ENCODE measurements at regions not wholly inside any gene's neighbourhood (a gene's known extent, or its start where the extent isn't known, plus 50 kb on each side); places are given as distances from the start of the nearest gene placed in this dataset.

- Histone ChIP-seq H3K9me3 (ENCODE audit: insufficient read depth, low read depth, low read length) (no peaks in the 10 kb centered on the region), H3K9me2 (replicated peaks; ENCODE audit: low read depth, low read length) (no peaks in the 10 kb centered on the region), H3K4me1 (ENCODE audit: insufficient read depth, low read length, poor library complexity, severe bottlenecking) (no peaks in the 10 kb centered on the region), H3K4me3 (ENCODE audit: low read length, poor library complexity, severe bottlenecking) (no peak overlapping the region), H3K27me3 (ENCODE audit: insufficient read depth, low read length, poor library complexity, severe bottlenecking) (no peaks in the 10 kb centered on the region), H3K36me3 (ENCODE audit: insufficient read depth, low read length) (no peaks in the 10 kb centered on the region), H4K20me1 (ENCODE audit: insufficient read depth, low read length, poor library complexity, severe bottlenecking) (no peaks in the 10 kb centered on the region), H2AFZ (ENCODE audit: low read length) (no peak overlapping the region), H3F3A (ENCODE audit: low read depth) (no peaks in the 10 kb centered on the region), H3K4me2 (ENCODE audit: low read depth, low read length, poor library complexity, severe bottlenecking) (no peak overlapping the region), H3K79me2 (ENCODE audit: insufficient read depth, low read length) (no peaks in the 10 kb centered on the region), H3K9ac (ENCODE audit: low read depth, low read length, poor library complexity, severe bottlenecking) (no peak overlapping the region)
- no peak for TF ChIP-seq EZH2phosphoT487 (IDR thresholded peaks at IDR 0.05; ENCODE audit: borderline replicate concordance)
- TF ChIP-seq, protein P1, sequence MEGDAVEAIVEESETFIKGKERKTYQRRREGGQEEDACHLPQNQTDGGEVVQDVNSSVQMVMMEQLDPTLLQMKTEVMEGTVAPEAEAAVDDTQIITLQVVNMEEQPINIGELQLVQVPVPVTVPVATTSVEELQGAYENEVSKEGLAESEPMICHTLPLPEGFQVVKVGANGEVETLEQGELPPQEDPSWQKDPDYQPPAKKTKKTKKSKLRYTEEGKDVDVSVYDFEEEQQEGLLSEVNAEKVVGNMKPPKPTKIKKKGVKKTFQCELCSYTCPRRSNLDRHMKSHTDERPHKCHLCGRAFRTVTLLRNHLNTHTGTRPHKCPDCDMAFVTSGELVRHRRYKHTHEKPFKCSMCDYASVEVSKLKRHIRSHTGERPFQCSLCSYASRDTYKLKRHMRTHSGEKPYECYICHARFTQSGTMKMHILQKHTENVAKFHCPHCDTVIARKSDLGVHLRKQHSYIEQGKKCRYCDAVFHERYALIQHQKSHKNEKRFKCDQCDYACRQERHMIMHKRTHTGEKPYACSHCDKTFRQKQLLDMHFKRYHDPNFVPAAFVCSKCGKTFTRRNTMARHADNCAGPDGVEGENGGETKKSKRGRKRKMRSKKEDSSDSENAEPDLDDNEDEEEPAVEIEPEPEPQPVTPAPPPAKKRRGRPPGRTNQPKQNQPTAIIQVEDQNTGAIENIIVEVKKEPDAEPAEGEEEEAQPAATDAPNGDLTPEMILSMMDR (conservative IDR thresholded peaks at IDR 0.05; ENCODE audit: low read length) = no peak
These were observed 227.2 kb downstream of the ATG4C start for GRCh38 chr1:63010913-63011660.

DNA sequence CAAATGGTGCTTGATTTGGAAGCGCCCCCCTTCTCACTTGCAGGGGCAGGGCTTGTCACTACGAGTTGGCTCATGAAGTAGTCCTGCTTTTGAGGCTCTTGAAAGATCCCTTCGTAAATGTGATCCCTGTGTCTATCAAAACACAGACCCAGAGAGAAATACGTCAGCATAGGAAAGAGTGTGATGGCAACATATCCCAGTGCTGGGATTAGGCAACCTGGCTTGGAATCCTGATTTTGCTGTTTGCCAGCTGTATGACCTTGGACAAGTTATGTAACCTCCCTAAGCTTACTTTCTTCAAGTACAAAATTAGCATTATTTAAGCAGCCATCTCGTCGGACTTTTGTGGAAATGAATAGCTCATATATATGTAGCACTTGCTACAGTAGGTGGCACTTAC lies 228.4 kb downstream of the ATG4C start:
- Histone ChIP-seq H3K9me3 (ENCODE audit: insufficient read depth, low read depth, low read length) (no peaks in the 10 kb centered on the region), H3K4me3 (ENCODE audit: low read length, poor library complexity, severe bottlenecking) (no peak overlapping the region), H3K79me2 (ENCODE audit: insufficient read depth, low read length) (no peaks in the 10 kb centered on the region), H3K4me1 (ENCODE audit: insufficient read depth, low read length, poor library complexity, severe bottlenecking) (no peaks in the 10 kb centered on the region), H3K9me2 (replicated peaks; ENCODE audit: low read depth, low read length) (no peaks in the 10 kb centered on the region), H3K4me2 (ENCODE audit: low read depth, low read length, poor library complexity, severe bottlenecking) (no peak overlapping the region), H3K9ac (ENCODE audit: low read depth, low read length, poor library complexity, severe bottlenecking) (no peak overlapping the region), H3K36me3 (ENCODE audit: insufficient read depth, low read length) (no peaks in the 10 kb centered on the region), H2AFZ (ENCODE audit: low read length) (no peak overlapping the region), H3K27me3 (ENCODE audit: insufficient read depth, low read length, poor library complexity, severe bottlenecking) (no peaks in the 10 kb centered on the region), H4K20me1 (ENCODE audit: insufficient read depth, low read length, poor library complexity, severe bottlenecking) (no peaks in the 10 kb centered on the region), H3F3A (ENCODE audit: low read depth) (no peaks in the 10 kb centered on the region)
- no peak for TF ChIP-seq EZH2phosphoT487 (IDR thresholded peaks at IDR 0.05; ENCODE audit: borderline replicate concordance)
- TF ChIP-seq, protein P1 (conservative IDR thresholded peaks at IDR 0.05; ENCODE audit: low read length) = no peak

- Histone ChIP-seq H3K4me3 (ENCODE audit: low read length, poor library complexity, severe bottlenecking) (no peak overlapping the region), H3K79me2 (ENCODE audit: insufficient read depth, low read length) (no peaks in the 10 kb centered on the region), H2AFZ (ENCODE audit: low read length) (no peak overlapping the region), H3K9me2 (replicated peaks; ENCODE audit: low read depth, low read length) (no peaks in the 10 kb centered on the region), H4K20me1 (ENCODE audit: insufficient read depth, low read length, poor library complexity, severe bottlenecking) (no peaks in the 10 kb centered on the region), H3K27me3 (ENCODE audit: insufficient read depth, low read length, poor library complexity, severe bottlenecking) (no peaks in the 10 kb centered on the region), H3K4me1 (ENCODE audit: insufficient read depth, low read length, poor library complexity, severe bottlenecking) (no peaks in the 10 kb centered on the region), H3K9ac (ENCODE audit: low read depth, low read length, poor library complexity, severe bottlenecking) (no peak overlapping the region), H3K4me2 (ENCODE audit: low read depth, low read length, poor library complexity, severe bottlenecking) (no peak overlapping the region), H3K36me3 (ENCODE audit: insufficient read depth, low read length) (no peaks in the 10 kb centered on the region), H3K9me3 (ENCODE audit: insufficient read depth, low read depth, low read length) (no peaks in the 10 kb centered on the region), H3F3A (ENCODE audit: low read depth) (no peaks in the 10 kb centered on the region)
- TF ChIP-seq EZH2phosphoT487 (IDR thresholded peaks at IDR 0.05; ENCODE audit: borderline replicate concordance) = no peak
- TF ChIP-seq, protein P1 (conservative IDR thresholded peaks at IDR 0.05; ENCODE audit: low read length) = no peak
These were observed 230.3 kb downstream of the ATG4C start for GRCh38 chr1:63014267-63014666.
